ENCODE measurements at regions not wholly inside any gene's neighbourhood (a gene's known extent, or its start where the extent isn't known, plus 50 kb on each side); places are given as distances from the start of the nearest gene placed in this dataset.

- DNase-seq, result no peak
Observed at GRCh38 chr10:128563387-128563786, 437.2 kb upstream of the MKI67 start.

GRCh38 chr10:128563904-128564303 is 437.7 kb upstream of the MKI67 start:
- DNase-seq, result no peak

GRCh38 chr10:128566361-128566968 is 440.2 kb upstream of the MKI67 start:
- DNase-seq, result no peak

- DNase-seq, result peak; percentile 67
Observed at GRCh38 chr10:128567551-128567950, 441.3 kb upstream of the MKI67 start.

- no peak for DNase-seq
Observed at GRCh38 chr10:128568041-128568440, 441.8 kb upstream of the MKI67 start.

- no peak for DNase-seq
Observed at GRCh38 chr10:128568491-128568890, 442.3 kb upstream of the MKI67 start.

GRCh38 chr10:128568990-128569945 is 443.0 kb upstream of the MKI67 start:
- DNase-seq, result peak; percentile 94

- peak; percentile 22 for DNase-seq
Observed at GRCh38 chr10:128570319-128570995, 444.2 kb upstream of the MKI67 start.

- DNase-seq, result no peak
Observed at GRCh38 chr10:128571071-128571470, 444.8 kb upstream of the MKI67 start.

- DNase-seq, result peak; percentile 65
Observed at GRCh38 chr10:128571745-128572144, 445.5 kb upstream of the MKI67 start.

- no peak for DNase-seq
Observed at GRCh38 chr10:128572696-128573095, 446.5 kb upstream of the MKI67 start.

- no peak for DNase-seq
Observed at GRCh38 chr10:128573281-128573845, 447.1 kb upstream of the MKI67 start.

- DNase-seq, result peak; percentile 35
Observed at GRCh38 chr10:128573986-128574385, 447.8 kb upstream of the MKI67 start.

- DNase-seq, result peak; percentile 76
Observed at GRCh38 chr10:128574581-128575210, 448.5 kb upstream of the MKI67 start.

GRCh38 chr10:128575761-128576160 is 449.5 kb upstream of the MKI67 start:
- peak; percentile 41 for DNase-seq

- peak; percentile 32 for DNase-seq
Observed at GRCh38 chr10:128576336-128576735, 450.1 kb upstream of the MKI67 start.

GRCh38 chr10:128576943-128577670 is 450.9 kb upstream of the MKI67 start:
- DNase-seq, result peak; percentile 74

GRCh38 chr10:128577958-128578750 is 451.9 kb upstream of the MKI67 start:
- DNase-seq, result no peak

GRCh38 chr10:128578766-128579165 is 452.5 kb upstream of the MKI67 start:
- DNase-seq, result no peak

- no peak for DNase-seq
Observed at GRCh38 chr10:128579280-128579865, 453.1 kb upstream of the MKI67 start.
